Thyroid gland (tissue), 4 donors: ENCODE measurements at regions not wholly inside any gene's neighbourhood (a gene's known extent, or its start where the extent isn't known, plus 50 kb on each side); places are given as distances from the start of the nearest gene placed in this dataset.

Experiments
- POLR2A ChIP-seq, 2 donors: fragments of 450-650 bp; IDR thresholded peaks; one replicate each; pipeline ENCODE4 v1.6.1; 2017; ENCODE audit warnings: antibody characterized with exemption in 2 of 2, mild to moderate bottlenecking in 2 of 2, moderate library complexity in 1 of 2
- TF ChIP-seq, protein P1 (sequence below), 6 experiments: fragments of 200-600 bp in 3 of 6; fragments of 450-650 bp in 3 of 6; sonication (generic) in 3 of 6; IDR thresholded peaks; one replicate each; pipeline ENCODE4 v1.5.1; 2016 to 2019; ENCODE audit warnings: antibody characterized with exemption in 6 of 6, mild to moderate bottlenecking in 2 of 6, inconsistent platforms in 1 of 6, moderate library complexity in 1 of 6

- TF ChIP-seq, protein P1, sequence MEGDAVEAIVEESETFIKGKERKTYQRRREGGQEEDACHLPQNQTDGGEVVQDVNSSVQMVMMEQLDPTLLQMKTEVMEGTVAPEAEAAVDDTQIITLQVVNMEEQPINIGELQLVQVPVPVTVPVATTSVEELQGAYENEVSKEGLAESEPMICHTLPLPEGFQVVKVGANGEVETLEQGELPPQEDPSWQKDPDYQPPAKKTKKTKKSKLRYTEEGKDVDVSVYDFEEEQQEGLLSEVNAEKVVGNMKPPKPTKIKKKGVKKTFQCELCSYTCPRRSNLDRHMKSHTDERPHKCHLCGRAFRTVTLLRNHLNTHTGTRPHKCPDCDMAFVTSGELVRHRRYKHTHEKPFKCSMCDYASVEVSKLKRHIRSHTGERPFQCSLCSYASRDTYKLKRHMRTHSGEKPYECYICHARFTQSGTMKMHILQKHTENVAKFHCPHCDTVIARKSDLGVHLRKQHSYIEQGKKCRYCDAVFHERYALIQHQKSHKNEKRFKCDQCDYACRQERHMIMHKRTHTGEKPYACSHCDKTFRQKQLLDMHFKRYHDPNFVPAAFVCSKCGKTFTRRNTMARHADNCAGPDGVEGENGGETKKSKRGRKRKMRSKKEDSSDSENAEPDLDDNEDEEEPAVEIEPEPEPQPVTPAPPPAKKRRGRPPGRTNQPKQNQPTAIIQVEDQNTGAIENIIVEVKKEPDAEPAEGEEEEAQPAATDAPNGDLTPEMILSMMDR (IDR thresholded peaks at IDR 0.05), result no peak
- no peak for TF ChIP-seq POLR2A (IDR thresholded peaks at IDR 0.05)
Measured at GRCh38 chr19:32255536-32256295, 89.7 kb upstream of the ZNF507 start.
